Parathyroid adenoma (tissue), 2 donors: ENCODE measurements at regions not wholly inside any gene's neighbourhood (a gene's known extent, or its start where the extent isn't known, plus 50 kb on each side); places are given as distances from the start of the nearest gene placed in this dataset.
"Not testable (repeated sequence)": the region's sequence is repeated elsewhere in the genome, so short reads cannot be mapped to it uniquely, and the experiment has no call there.

Source experiments
- H2AFZ ChIP-seq: fragments of 300-600 bp; sonication (generic); one replicate; pipeline ENCODE4 v1.7.0; 2017; ENCODE audit warnings: antibody characterized with exemption, mild to moderate bottlenecking
- H3K27ac ChIP-seq: fragments of 300-600 bp; sonication (generic); one replicate; pipeline ENCODE4 v1.7.0; 2017
- H3K27me3 ChIP-seq: fragments of 300-600 bp; sonication (generic); one replicate; pipeline ENCODE4 v1.7.0; 2017; ENCODE audit warnings: low read length; ENCODE audit not compliant: control insufficient read depth, insufficient read depth
- H3K36me3 ChIP-seq: fragments of 300-600 bp; sonication (generic); one replicate; pipeline ENCODE4 v1.7.0; 2017; ENCODE audit warnings: low read length; ENCODE audit not compliant: control insufficient read depth, insufficient read depth
- H3K4me1 ChIP-seq: fragments of 300-600 bp; sonication (generic); one replicate; pipeline ENCODE4 v1.7.0; 2017; ENCODE audit warnings: control low read depth
- H3K4me2 ChIP-seq: fragments of 300-600 bp; sonication (generic); one replicate; pipeline ENCODE4 v1.7.0; 2017; ENCODE audit warnings: low read length
- H3K4me3 ChIP-seq: fragments of 300-600 bp; sonication (generic); one replicate; pipeline ENCODE4 v1.7.0; 2017; ENCODE audit warnings: low read depth, low read length
- H3K79me2 ChIP-seq: fragments of 300-600 bp; sonication (generic); one replicate; pipeline ENCODE4 v1.7.0; 2017; ENCODE audit warnings: control low read depth
- H3K9ac ChIP-seq: fragments of 300-600 bp; sonication (generic); one replicate; pipeline ENCODE4 v1.7.0; 2017; ENCODE audit warnings: mild to moderate bottlenecking
- H3K9me3 ChIP-seq: fragments of 300-600 bp; sonication (generic); one replicate; pipeline ENCODE4 v1.7.0; 2017; ENCODE audit warnings: low read length; ENCODE audit not compliant: control insufficient read depth
- TF ChIP-seq, protein P1 (sequence below): fragments of 300-600 bp; sonication (generic); IDR thresholded peaks from one replicate; pipeline ENCODE4 v1.7.0; 2017; ENCODE audit warnings: antibody characterized with exemption, mild to moderate bottlenecking
- donor health status: primary hyperparathyroidism.

DNA sequence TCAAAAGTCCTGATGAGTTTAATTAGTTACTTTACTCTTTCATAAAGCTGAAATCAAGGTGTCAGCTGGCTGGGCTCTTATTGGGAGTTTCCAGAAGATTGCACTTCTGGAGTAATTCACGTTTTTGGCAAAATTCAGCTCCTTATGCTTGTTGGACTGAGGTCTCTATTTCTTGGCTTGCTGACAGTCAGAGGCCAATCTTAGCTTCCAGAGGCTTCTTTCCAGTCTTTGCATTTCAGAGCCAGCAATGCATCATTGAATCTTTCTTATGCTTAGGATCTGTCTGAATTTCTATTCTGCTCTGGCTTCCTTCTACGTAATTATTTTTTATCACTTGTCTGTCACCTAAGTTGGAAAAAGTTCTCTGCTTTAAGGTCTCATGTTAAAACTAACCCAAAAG lies 91.4 kb upstream of the SYN3 start:
- H3K36me3 ChIP-seq: no peaks in the 10 kb centered on the region
- no peaks in the 10 kb centered on the region for H3K79me2 ChIP-seq
- H3K9ac ChIP-seq: no peak overlapping the region
- H3K27me3 ChIP-seq: no peaks in the 10 kb centered on the region
- no peaks in the 10 kb centered on the region for H3K9me3 ChIP-seq
- TF ChIP-seq, protein P1, sequence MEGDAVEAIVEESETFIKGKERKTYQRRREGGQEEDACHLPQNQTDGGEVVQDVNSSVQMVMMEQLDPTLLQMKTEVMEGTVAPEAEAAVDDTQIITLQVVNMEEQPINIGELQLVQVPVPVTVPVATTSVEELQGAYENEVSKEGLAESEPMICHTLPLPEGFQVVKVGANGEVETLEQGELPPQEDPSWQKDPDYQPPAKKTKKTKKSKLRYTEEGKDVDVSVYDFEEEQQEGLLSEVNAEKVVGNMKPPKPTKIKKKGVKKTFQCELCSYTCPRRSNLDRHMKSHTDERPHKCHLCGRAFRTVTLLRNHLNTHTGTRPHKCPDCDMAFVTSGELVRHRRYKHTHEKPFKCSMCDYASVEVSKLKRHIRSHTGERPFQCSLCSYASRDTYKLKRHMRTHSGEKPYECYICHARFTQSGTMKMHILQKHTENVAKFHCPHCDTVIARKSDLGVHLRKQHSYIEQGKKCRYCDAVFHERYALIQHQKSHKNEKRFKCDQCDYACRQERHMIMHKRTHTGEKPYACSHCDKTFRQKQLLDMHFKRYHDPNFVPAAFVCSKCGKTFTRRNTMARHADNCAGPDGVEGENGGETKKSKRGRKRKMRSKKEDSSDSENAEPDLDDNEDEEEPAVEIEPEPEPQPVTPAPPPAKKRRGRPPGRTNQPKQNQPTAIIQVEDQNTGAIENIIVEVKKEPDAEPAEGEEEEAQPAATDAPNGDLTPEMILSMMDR: no peak
- no peak overlapping the region for H3K4me2 ChIP-seq
- H3K4me1 ChIP-seq: no peaks in the 10 kb centered on the region
- no peak overlapping the region for H3K27ac ChIP-seq
- no peak overlapping the region for H3K4me3 ChIP-seq
- H2AFZ ChIP-seq: no peak overlapping the region

DNA sequence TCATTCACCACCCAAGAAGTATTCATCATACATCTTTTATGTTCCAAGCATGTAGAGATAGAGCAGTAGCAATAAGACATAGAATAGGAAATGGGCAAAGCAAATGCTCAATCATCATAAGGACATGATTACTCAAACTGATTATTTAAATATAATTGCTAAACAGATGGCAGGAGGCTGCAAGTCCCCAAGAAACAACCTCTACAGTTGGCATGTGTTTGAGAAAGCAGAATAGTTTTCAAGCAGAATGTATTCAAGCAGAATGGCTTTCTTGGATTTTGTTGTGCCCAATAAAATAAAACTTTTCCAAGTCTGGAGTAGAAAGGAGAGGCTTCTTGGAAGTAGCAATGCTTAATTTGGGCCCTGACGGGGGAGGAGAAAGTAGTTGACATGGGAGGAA lies 86.5 kb upstream of the SYN3 start:
- Histone ChIP-seq H3K4me2 (no peak overlapping the region), H3K9me3 (no peaks in the 10 kb centered on the region), H3K4me3 (no peak overlapping the region), H3K9ac (no peak overlapping the region), H3K79me2 (no peaks in the 10 kb centered on the region), H2AFZ (no peak overlapping the region), H3K27me3 (no peaks in the 10 kb centered on the region), H3K27ac (no peak overlapping the region), H3K36me3 (no peaks in the 10 kb centered on the region), H3K4me1 (no peaks in the 10 kb centered on the region)
- TF ChIP-seq, protein P1: no peak

DNA sequence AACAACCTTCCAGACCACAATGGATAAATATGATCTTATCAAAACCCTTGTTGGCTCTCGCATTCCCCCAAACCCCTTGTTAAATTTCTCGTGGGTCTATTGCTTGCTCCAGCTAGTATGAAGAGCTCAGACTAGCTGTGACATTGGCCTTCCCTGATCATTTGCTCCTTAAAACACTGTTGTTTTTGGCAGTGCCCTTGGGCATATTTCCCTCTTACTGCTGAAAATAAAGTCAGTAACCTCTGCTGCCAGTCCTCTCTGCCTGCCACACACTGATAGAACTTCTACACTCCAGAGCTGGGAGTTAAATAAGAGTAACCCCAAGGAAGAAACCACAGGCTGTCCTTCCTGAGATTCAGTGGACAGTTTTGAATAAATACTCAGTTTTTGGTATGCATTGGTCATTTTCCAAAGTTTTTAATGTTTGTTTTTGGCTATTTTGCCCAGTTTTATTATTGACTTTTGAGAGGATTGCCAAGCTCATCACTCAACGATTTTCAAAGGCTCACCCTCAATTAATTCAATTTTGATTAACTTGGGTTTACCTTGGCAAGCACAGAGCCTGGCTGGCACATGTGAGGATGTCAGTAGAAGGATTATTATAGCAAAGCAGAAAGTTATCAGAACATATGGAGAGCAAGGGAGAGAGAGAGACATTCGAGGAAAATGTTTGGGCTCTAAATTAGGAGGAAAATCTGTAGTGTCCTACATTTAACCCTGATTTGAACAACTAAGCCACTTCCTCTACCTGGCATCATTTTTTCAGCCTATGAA lies 84.3 kb upstream of the SYN3 start:
- TF ChIP-seq, protein P1: no peak
- Histone ChIP-seq H3K27me3 (no peaks in the 10 kb centered on the region), H3K9me3 (no peaks in the 10 kb centered on the region)

DNA sequence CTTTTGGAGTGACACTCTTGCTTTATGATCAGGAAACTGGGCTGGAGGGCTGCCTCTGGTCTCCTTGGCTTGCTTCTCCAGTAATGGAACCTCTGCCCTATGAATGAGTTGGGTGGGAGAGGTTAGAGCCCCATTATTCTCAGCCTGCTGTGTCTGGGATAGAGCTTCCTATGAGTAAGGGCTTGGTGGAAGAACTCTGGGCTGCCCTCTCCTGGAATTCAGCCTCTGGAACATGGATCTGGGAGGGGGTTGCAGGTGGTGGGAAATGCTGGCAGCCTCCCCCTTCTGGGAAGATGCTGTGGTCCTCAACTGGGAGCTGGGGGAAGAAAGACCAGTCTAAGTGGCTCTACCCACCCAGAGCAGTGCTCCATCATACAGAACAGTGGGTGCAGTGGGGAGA lies 81.8 kb upstream of the SYN3 start:
- no peaks in the 10 kb centered on the region for H3K9me3 ChIP-seq

More for the DNA sequence above, 84.3 kb upstream of the SYN3 start:
- Histone ChIP-seq H3K4me3 (no peak overlapping the region), H3K36me3 (no peaks in the 10 kb centered on the region), H3K4me1 (no peaks in the 10 kb centered on the region), H3K4me2 (no peak overlapping the region), H2AFZ (no peak overlapping the region), H3K27ac (no peak overlapping the region), H3K9ac (no peak overlapping the region), H3K79me2 (no peaks in the 10 kb centered on the region)

DNA sequence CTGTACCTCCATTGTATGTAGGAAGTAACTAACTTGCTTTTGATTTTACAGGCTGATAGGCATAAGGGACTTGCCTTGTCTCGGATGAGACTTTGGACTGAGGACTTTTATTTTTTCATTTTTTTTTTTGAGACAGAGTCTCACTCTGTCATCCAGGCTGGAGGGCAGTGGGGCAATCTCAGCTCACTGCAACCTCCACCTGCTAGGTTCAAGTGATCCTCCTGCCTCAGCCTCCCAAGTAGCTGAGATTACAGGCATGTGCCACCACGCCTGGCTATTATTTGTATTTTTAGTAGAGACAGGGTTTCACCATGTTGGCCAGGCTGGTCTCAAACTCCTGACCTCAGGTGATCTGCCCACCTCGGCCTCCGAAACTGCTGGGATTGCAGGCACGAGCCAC lies 80.2 kb upstream of the SYN3 start:
- not testable (repeated sequence) for H3K27ac ChIP-seq, H3K4me1 ChIP-seq, H3K9ac ChIP-seq, H3K4me3 ChIP-seq, H3K27me3 ChIP-seq, H3K79me2 ChIP-seq, H3K9me3 ChIP-seq, H3K4me2 ChIP-seq, H3K36me3 ChIP-seq, H2AFZ ChIP-seq

More for the DNA sequence above, 81.8 kb upstream of the SYN3 start:
- no peak overlapping the region for H2AFZ ChIP-seq
- H3K4me3 ChIP-seq: no peak overlapping the region
- no peak overlapping the region for H3K4me2 ChIP-seq
- H3K79me2 ChIP-seq: no peaks in the 10 kb centered on the region
- no peak overlapping the region for H3K9ac ChIP-seq
- H3K36me3 ChIP-seq: no peaks in the 10 kb centered on the region
- H3K4me1 ChIP-seq: no peaks in the 10 kb centered on the region
- no peak overlapping the region for H3K27ac ChIP-seq
- TF ChIP-seq, protein P1: no peak
- no peaks in the 10 kb centered on the region for H3K27me3 ChIP-seq
